HG03060 (cell line): ENCODE measurements at regions not wholly inside any gene's neighbourhood (a gene's known extent, or its start where the extent isn't known, plus 50 kb on each side); places are given as distances from the start of the nearest gene placed in this dataset.
A peak's percentile ranks its signal among the peaks of the same experiment; 100 is the strongest.

Source experiments
- ATAC-seq: cut with Tn5 transposase; IDR thresholded peaks from one replicate; pipeline ENCODE4 v1.9.1; 2021; ENCODE audit warnings: low read depth, moderate number of reproducible peaks; ENCODE audit not compliant: unreplicated experiment

DNA sequence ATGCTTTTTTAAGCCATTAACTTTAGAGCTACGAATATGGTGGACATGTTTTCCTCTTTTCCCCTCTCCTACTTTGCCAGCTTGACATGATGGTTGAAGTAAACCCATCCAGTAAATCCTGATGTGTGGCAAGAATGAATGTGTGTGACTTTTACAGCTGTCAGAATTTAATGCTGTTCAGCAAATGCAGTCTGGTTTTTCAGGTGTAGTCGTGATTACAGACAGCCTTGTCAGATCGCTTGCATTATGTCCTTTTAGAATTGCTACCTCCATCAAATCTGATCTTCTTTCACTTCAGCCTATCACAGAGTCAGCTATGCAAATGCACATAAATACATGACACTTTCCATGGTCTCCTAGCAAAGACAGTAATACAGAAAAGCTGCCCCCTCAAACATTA is 278.5 kb downstream of the FBXO15 start:
- no peak for ATAC-seq

GRCh38 chr18:73861771-73862170 is 285.9 kb downstream of the FBXO15 start:
- ATAC-seq = no peak

GRCh38 chr18:73859837-73860397 is 287.7 kb downstream of the FBXO15 start:
- ATAC-seq = no peak

DNA sequence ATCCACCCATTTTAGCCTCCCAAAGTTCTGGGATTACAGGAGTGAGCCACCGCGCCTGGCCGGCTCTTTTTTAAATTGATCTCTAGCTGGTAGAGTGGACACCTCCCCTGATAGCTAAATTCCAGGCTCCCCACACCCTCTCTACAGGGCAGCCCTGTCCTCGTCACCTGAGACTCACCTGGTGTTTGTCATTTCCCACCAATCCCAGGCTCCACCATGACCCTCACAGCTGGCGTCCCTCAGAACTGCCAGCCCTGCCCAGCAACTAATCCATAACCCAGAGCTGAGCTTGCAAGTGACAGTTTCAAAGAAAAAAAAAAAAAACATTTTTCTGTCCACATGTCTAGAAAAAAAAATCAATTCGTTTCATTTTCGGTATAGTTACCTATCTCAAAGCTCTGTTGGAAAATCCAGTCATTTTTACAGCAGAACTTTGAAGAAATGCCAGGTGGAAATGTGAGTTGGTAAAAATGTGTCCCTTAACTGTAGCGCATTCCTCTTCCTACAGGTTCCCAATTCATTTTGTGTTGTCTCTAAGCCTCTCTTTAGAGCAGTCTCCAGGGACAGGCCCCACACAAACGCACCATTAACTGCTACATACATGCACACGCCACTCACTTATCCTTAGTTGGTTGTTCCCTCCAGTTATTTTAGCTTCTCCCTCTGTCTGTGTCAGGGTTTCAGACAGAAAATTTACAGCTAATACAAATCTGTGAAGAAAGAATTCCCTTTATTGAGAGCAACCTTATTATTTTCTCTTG is 294.7 kb downstream of the FBXO15 start:
- no peak for ATAC-seq

- no peak for ATAC-seq
Measured at GRCh38 chr18:73850782-73851181, 296.9 kb downstream of the FBXO15 start.

DNA sequence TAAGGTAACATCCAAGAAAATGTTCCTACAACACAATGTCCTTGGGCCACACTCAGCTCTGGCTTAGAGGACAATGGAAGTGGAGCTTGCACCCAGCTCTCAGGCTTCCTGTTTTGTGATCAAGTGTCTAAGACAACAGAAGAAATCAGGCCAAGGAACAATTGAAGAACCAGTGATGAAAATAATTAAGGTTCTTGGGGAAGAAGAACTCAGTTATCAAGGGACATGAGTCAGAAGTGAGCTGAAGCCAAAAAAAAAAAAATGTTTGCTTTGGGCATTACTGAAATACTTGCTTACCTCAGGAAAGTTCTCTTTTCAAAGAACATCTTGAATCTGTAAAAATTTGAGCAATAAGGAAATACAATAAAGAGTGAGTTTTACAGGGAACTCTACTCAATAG is 299.0 kb downstream of the FBXO15 start:
- ATAC-seq = no peak

- no peak for ATAC-seq
Measured at GRCh38 chr18:73843455-73843854, 304.2 kb downstream of the FBXO15 start.

- ATAC-seq = peak; percentile 48
Measured at GRCh38 chr18:73842795-73843394, 304.7 kb downstream of the FBXO15 start.

DNA sequence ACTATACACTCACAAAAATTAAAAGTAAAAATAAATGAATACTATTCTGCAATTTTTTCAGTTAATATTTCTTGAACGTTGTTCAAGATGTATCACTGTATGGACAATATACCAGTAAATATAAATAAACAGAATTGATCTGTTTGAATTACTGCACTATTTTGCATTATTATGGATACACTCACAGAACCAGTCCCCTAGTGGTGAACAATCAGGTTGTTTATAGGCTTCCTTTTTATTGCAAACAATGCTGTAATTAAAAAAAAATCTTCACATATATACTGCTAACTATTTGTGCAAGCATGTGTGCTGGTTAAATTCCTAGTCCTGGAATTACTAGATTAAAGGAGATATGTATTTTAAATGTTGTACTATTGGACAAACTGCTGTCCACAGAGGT is 306.0 kb downstream of the FBXO15 start:
- no peak for ATAC-seq

GRCh38 chr18:73840319-73840945 is 307.2 kb downstream of the FBXO15 start:
- ATAC-seq = no peak

- no peak for ATAC-seq
Measured at GRCh38 chr18:73839441-73839840, 308.2 kb downstream of the FBXO15 start.

DNA sequence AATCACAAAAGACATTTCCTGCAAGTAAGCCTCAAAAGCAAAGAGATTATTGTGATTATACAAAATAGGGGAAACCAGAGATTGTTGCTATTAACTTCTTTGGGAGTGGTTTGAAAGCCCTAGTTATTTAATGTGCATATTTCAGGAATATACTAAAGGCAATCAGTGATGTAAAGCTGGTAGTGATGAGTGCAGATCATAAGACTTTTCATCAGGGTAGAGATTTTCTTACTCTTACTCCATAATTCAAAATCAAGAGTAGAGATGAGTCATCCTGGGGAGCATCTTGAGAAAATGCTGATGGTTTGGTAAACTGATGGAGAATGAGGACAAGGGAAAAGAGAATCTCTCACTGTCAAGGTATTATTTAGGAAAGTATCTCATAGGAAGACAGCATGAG is 309.5 kb downstream of the FBXO15 start:
- ATAC-seq = no peak

DNA sequence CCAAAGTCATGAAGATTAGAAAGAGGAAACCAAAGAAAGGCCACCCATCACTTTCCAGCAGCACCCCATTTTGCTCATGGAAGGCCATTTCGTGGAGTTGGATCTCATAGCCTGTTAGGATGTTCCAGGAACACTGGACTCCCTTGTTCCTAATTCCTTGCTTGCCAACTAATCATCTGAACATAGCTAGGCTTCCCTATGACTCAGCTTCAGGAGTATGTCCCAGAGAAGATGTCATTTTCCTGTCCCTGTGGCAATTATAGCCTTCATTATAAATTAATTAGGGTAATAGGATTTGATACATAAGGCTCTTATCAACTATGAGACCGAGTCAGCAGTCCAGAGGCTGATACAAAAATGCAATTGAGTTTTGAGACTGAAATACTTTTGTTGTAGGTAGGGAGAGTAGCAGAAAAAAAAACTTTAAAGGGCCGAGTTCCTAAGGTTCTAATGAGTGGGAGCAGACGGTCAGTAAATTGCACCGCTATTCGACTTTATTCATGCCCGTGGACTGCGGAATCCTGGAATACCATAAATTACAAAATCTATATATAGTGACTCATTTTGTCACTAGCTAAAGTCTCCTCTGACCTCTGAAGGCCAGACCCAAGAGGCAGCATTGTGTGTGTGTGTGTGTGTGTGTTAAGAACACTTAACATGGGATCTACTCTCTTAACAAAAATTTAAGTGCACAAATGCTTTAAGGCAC is 311.8 kb downstream of the FBXO15 start:
- no peak for ATAC-seq

DNA sequence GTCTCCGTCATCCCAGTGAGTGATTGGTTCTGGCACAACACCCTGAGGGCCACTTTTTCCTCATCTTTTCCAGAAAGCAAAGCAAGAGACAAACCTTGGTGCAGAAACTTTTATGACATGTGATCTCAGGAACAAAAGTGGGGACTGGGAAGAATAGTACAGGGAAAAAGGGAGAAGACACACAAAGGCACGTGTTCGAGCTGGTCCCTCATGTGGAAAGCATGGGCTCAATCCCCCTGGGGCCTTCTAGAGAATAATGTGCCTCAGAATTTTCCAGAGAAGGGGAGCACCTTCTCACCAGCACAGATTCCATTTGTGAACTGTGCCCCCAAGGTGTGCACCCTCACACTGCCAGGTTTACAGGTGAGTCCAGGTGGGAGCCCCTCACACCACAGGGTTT is 312.6 kb downstream of the FBXO15 start:
- no peak for ATAC-seq

DNA sequence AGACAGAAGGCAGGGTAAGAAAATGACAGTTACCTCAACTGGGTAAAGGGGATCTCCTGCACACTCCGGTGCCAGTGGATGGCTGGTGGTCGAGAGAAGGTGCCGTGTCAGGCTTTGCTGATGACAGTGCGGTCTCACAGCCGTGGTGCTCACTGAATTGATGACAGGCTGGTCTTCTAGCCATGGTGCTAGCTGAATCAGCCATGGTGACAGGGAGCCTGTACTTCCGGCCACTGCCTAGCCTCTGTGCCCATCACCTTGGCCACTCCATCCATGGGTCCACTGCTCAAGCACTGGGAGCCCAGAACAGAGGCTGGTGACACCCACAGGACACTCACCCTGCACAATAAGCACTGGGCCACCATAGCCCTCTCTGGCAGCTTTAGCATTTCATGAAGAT is 315.9 kb downstream of the FBXO15 start:
- no peak for ATAC-seq

DNA sequence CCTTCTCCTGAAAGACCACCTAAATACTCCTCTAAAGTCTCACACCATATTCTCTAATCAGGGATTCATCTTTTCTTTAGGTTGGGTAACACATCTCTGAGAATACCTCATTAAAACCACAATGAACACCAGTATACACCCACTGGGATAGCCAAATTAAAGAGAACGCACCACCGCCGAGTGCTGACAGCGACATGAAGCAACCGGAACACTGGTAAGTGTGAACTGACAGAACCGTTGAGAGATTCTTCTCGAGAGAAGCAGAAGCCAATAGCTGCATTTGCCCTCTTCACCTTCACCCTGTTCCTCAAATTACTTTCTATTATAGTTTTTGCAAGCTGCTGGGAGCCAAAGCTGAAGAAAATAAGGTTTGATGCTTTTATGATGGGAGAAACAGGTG is 318.5 kb downstream of the FBXO15 start:
- no peak for ATAC-seq

DNA sequence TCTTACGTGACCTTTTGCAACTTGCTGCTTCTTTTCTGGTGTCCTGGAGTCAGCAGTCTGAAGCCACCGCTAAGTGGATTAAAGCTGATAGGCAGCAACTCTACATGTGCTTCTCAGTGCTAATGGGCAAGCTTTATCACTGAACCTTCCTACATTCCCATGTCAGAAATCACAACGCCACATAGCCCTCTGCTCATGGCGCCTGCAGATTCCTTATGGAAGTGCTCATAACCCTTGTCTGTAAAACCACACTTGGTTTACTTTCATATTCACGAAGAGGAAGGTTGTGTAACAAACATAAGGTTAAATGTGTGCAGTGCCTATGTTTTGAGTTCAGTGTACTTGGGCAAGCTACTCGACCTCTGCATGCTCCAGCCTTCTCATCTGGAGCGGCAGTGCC is 319.8 kb downstream of the FBXO15 start:
- no peak for ATAC-seq

GRCh38 chr18:73826098-73826497 is 321.5 kb downstream of the FBXO15 start:
- ATAC-seq = no peak

DNA sequence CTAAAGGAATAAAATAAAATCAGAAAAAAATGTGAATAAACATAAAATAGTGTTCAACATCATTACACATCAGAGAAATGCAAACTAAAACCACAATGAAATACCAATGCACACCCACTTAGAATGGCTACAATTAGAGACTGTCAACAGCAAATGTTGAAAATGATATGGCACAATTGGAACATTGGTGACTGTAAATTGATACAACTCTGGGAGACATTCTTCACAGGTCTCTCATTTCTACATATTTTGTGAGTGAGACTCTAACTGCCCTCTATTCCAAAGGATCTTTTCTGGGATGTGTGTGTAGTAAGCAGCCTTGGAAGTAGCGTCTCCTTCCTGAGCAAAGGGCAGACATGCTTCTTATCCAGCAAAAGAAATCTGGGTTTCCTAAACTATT is 323.0 kb downstream of the FBXO15 start:
- ATAC-seq = no peak

GRCh38 chr18:73812423-73812822 is 335.2 kb downstream of the FBXO15 start:
- ATAC-seq = no peak

- no peak for ATAC-seq
Measured at GRCh38 chr18:73807551-73808192, 340.0 kb downstream of the FBXO15 start.
